ENCODE measurements at regions not wholly inside any gene's neighbourhood (a gene's known extent, or its start where the extent isn't known, plus 50 kb on each side); places are given as distances from the start of the nearest gene placed in this dataset.
"Not testable (repeated sequence)": the region's sequence is repeated elsewhere in the genome, so short reads cannot be mapped to it uniquely, and the experiment has no call there.

GRCh38 chr6:10101551-10102252 lies 313.2 kb downstream of the TFAP2A start:
- DNase-seq: no peak

- no peak for DNase-seq
These were observed 315.2 kb downstream of the TFAP2A start for GRCh38 chr6:10099529-10100140.

GRCh38 chr6:10098756-10099528 lies 315.9 kb downstream of the TFAP2A start:
- no peak for DNase-seq

- no peak for DNase-seq
These were observed 321.6 kb downstream of the TFAP2A start for GRCh38 chr6:10093282-10093681.

- DNase-seq: peak; percentile 86
These were observed 330.5 kb downstream of the TFAP2A start for GRCh38 chr6:10084111-10084986.

- DNase-seq: no peak
These were observed 332.5 kb downstream of the TFAP2A start for GRCh38 chr6:10082385-10082784.

- no peak for DNase-seq
These were observed 332.9 kb downstream of the TFAP2A start for GRCh38 chr6:10081957-10082356.

- no peak for DNase-seq
These were observed 333.8 kb downstream of the TFAP2A start for GRCh38 chr6:10081075-10081474.

GRCh38 chr6:10080561-10080960 lies 334.3 kb downstream of the TFAP2A start:
- no peak for DNase-seq

- DNase-seq: no peak
These were observed 336.3 kb downstream of the TFAP2A start for GRCh38 chr6:10078581-10078980.

GRCh38 chr6:10074726-10075125 lies 340.1 kb downstream of the TFAP2A start:
- not testable (repeated sequence) for DNase-seq

GRCh38 chr6:10073341-10073740 lies 341.5 kb downstream of the TFAP2A start:
- no peak for DNase-seq

GRCh38 chr6:10071631-10072220 lies 343.1 kb downstream of the TFAP2A start:
- no peak for DNase-seq

- DNase-seq: no peak
These were observed 354.9 kb downstream of the TFAP2A start for GRCh38 chr6:10060004-10060403.

GRCh38 chr6:10054672-10055071 lies 360.2 kb downstream of the TFAP2A start:
- DNase-seq: no peak

- DNase-seq: no peak
These were observed 363.6 kb downstream of the TFAP2A start for GRCh38 chr6:10051283-10051682.

- DNase-seq: no peak
These were observed 366.2 kb downstream of the TFAP2A start for GRCh38 chr6:10048370-10049297.

- no peak for DNase-seq
These were observed 372.6 kb downstream of the TFAP2A start for GRCh38 chr6:10042280-10042679.

- DNase-seq: peak; percentile 26
These were observed 381.5 kb downstream of the TFAP2A start for GRCh38 chr6:10033223-10033829.

- DNase-seq: no peak
These were observed 383.3 kb downstream of the TFAP2A start for GRCh38 chr6:10031617-10032016.

Data from COR-L47 (cell line).